ENCODE measurements at regions not wholly inside any gene's neighbourhood (a gene's known extent, or its start where the extent isn't known, plus 50 kb on each side); places are given as distances from the start of the nearest gene placed in this dataset.
"Not testable (repeated sequence)": the region's sequence is repeated elsewhere in the genome, so short reads cannot be mapped to it uniquely, and the experiment has no call there.

- DNase-seq: no peak
These were observed 386.0 kb downstream of the RPS24 start for GRCh38 chr10:78419481-78420265.

GRCh38 chr10:78420946-78421735 lies 387.5 kb downstream of the RPS24 start:
- no peak for DNase-seq

- not testable (repeated sequence) for DNase-seq
These were observed 390.4 kb downstream of the RPS24 start for GRCh38 chr10:78424050-78424449.

GRCh38 chr10:78424723-78425122 lies 391.1 kb downstream of the RPS24 start:
- DNase-seq: no peak

GRCh38 chr10:78426181-78426580 lies 392.5 kb downstream of the RPS24 start:
- DNase-seq: no peak

GRCh38 chr10:78427497-78428031 lies 393.9 kb downstream of the RPS24 start:
- DNase-seq: no peak

GRCh38 chr10:78428579-78428978 lies 394.9 kb downstream of the RPS24 start:
- DNase-seq: no peak

GRCh38 chr10:78429984-78430383 lies 396.3 kb downstream of the RPS24 start:
- no peak for DNase-seq

- DNase-seq: no peak
These were observed 398.9 kb downstream of the RPS24 start for GRCh38 chr10:78432583-78432982.

GRCh38 chr10:78433076-78433595 lies 399.5 kb downstream of the RPS24 start:
- no peak for DNase-seq

GRCh38 chr10:78433766-78434535 lies 400.3 kb downstream of the RPS24 start:
- DNase-seq: no peak

GRCh38 chr10:78434886-78435285 lies 401.2 kb downstream of the RPS24 start:
- DNase-seq: no peak

GRCh38 chr10:78435484-78436221 lies 402.0 kb downstream of the RPS24 start:
- DNase-seq: no peak

- no peak for DNase-seq
These were observed 402.5 kb downstream of the RPS24 start for GRCh38 chr10:78436222-78436573.

- DNase-seq: no peak
These were observed 403.2 kb downstream of the RPS24 start for GRCh38 chr10:78436706-78437406.

GRCh38 chr10:78437407-78437768 lies 403.7 kb downstream of the RPS24 start:
- DNase-seq: no peak

GRCh38 chr10:78437998-78438906 lies 404.6 kb downstream of the RPS24 start:
- DNase-seq: no peak

- DNase-seq: no peak
These were observed 405.5 kb downstream of the RPS24 start for GRCh38 chr10:78438907-78439809.

GRCh38 chr10:78441010-78441409 lies 407.3 kb downstream of the RPS24 start:
- DNase-seq: no peak
